Mammary epithelial cell (primary cell): ENCODE measurements at regions not wholly inside any gene's neighbourhood (a gene's known extent, or its start where the extent isn't known, plus 50 kb on each side); places are given as distances from the start of the nearest gene placed in this dataset.
"Not testable (repeated sequence)": the region's sequence is repeated elsewhere in the genome, so short reads cannot be mapped to it uniquely, and the experiment has no call there.

Experiments
- EZH2 ChIP-seq: IDR thresholded peaks from 2 replicates; pipeline ENCODE4 v1.6.1; 2012; ENCODE audit warnings: low read length, inconsistent platforms, borderline replicate concordance
- TF ChIP-seq, protein P1 (sequence below), 2 donors: IDR thresholded peaks in 1 of 2; conservative IDR thresholded peaks in 1 of 2; 2 replicates each; pipeline ENCODE4 v1.5.1; 2011 to 2012; ENCODE audit warnings: inconsistent platforms in 2 of 2, low read length in 2 of 2, mild to moderate bottlenecking in 2 of 2, control low read depth in 1 of 2, low read depth in 1 of 2; ENCODE audit not compliant: insufficient read depth in 1 of 2; ENCODE audit errors: extremely low read depth in 1 of 2

DNA sequence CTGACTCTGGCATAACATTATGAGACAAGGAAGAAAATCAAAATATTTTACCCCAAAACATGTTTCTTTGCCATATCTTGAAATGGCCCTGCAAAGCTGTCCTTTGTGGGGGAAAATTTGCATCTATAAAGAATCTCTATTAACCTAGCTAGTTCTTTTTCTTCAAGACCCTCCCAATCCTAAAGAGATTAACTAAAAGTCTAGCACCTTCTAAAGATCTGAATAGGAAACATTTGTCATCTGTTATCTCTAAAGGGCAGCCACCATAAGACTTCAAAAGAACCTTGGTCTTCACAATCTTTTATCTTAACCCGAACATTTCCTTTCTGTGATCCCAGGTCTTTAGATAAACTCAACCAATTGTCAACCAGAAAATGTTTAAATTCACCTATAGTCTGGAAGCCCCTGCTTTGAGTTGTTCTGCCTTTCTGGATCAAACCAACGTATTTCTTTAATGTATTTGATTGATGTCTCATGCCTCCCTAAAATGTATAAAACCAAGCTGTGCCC, 196.9 kb upstream of the ARL4C start:
- not testable (repeated sequence) for TF ChIP-seq EZH2
- TF ChIP-seq, protein P1, sequence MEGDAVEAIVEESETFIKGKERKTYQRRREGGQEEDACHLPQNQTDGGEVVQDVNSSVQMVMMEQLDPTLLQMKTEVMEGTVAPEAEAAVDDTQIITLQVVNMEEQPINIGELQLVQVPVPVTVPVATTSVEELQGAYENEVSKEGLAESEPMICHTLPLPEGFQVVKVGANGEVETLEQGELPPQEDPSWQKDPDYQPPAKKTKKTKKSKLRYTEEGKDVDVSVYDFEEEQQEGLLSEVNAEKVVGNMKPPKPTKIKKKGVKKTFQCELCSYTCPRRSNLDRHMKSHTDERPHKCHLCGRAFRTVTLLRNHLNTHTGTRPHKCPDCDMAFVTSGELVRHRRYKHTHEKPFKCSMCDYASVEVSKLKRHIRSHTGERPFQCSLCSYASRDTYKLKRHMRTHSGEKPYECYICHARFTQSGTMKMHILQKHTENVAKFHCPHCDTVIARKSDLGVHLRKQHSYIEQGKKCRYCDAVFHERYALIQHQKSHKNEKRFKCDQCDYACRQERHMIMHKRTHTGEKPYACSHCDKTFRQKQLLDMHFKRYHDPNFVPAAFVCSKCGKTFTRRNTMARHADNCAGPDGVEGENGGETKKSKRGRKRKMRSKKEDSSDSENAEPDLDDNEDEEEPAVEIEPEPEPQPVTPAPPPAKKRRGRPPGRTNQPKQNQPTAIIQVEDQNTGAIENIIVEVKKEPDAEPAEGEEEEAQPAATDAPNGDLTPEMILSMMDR (conservative IDR thresholded peaks at IDR 0.05 in 1 of 2, IDR thresholded peaks at IDR 0.05 in 1 of 2; ENCODE audit: extremely low read depth in 1 of 2, insufficient read depth in 1 of 2, low read depth in 1 of 2, low read length in 2 of 2) = not testable (repeated sequence)
